Kidney epithelial cell (primary cell): ENCODE measurements at regions not wholly inside any gene's neighbourhood (a gene's known extent, or its start where the extent isn't known, plus 50 kb on each side); places are given as distances from the start of the nearest gene placed in this dataset.
A peak's percentile ranks its signal among the peaks of the same experiment; 100 is the strongest.

Experiments used
- DNase-seq: peaks from one replicate; pipeline ENCODE4 v3.0.0-alpha.2; 2010; ENCODE audit warnings: low read depth
- H3K27me3 ChIP-seq: 2 replicates; pipeline ENCODE4 v1.6.0; 2011; ENCODE audit warnings: low read length; ENCODE audit not compliant: control insufficient read depth, insufficient read depth
- H3K36me3 ChIP-seq: 2 replicates; pipeline ENCODE4 v1.5.1; 2011; ENCODE audit warnings: low read length; ENCODE audit not compliant: control insufficient read depth, insufficient read depth
- H3K4me3 ChIP-seq: 2 replicates; pipeline ENCODE4 v1.5.1; 2011; ENCODE audit warnings: low read depth, mild to moderate bottlenecking, control low read depth, low read length
- TF ChIP-seq, protein P1 (sequence below): IDR thresholded peaks from 2 replicates; pipeline ENCODE4 v1.5.1; 2011; ENCODE audit warnings: mild to moderate bottlenecking, moderate library complexity, low read length, control low read depth, inconsistent platforms; ENCODE audit not compliant: insufficient read depth, poor library complexity, severe bottlenecking

DNA sequence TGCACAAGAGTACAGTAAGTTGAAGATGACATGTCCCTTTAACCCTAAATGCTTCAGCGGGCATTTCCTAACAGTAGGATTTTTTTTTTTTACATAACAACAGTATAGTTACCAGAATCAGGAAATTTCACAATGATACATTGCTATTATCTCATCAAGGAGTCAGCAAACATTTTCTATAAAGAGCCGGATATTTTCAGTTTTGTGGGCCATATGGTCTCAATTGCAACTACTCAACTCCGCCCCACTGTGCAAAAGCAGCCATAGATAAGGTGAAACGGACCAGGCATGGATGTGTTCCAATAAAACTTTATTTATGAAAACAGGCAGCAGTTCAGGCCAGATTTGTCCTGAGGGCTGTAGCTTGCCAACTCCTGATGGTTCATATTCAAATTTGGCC lies 130.6 kb downstream of the SMAD6 start:
- no peak for DNase-seq
- Histone ChIP-seq H3K4me3 (no peak overlapping the region), H3K36me3 (no peaks in the 10 kb centered on the region), H3K27me3 (no peaks in the 10 kb centered on the region)
- TF ChIP-seq, protein P1, sequence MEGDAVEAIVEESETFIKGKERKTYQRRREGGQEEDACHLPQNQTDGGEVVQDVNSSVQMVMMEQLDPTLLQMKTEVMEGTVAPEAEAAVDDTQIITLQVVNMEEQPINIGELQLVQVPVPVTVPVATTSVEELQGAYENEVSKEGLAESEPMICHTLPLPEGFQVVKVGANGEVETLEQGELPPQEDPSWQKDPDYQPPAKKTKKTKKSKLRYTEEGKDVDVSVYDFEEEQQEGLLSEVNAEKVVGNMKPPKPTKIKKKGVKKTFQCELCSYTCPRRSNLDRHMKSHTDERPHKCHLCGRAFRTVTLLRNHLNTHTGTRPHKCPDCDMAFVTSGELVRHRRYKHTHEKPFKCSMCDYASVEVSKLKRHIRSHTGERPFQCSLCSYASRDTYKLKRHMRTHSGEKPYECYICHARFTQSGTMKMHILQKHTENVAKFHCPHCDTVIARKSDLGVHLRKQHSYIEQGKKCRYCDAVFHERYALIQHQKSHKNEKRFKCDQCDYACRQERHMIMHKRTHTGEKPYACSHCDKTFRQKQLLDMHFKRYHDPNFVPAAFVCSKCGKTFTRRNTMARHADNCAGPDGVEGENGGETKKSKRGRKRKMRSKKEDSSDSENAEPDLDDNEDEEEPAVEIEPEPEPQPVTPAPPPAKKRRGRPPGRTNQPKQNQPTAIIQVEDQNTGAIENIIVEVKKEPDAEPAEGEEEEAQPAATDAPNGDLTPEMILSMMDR = no peak

- Histone ChIP-seq H3K36me3 (no peaks in the 10 kb centered on the region), H3K27me3 (no peaks in the 10 kb centered on the region), H3K4me3 (no peak overlapping the region)
- TF ChIP-seq, protein P1 = no peak
- DNase-seq = no peak
These were observed 131.3 kb downstream of the SMAD6 start for GRCh38 chr15:66833371-66833770.

GRCh38 chr15:66833803-66834202 lies 131.8 kb downstream of the SMAD6 start:
- TF ChIP-seq, protein P1 = no peak
- H3K4me3 ChIP-seq = no peak overlapping the region
- H3K27me3 ChIP-seq = no peaks in the 10 kb centered on the region
- DNase-seq = no peak
- no peaks in the 10 kb centered on the region for H3K36me3 ChIP-seq

GRCh38 chr15:66834881-66835878 lies 133.1 kb downstream of the SMAD6 start:
- DNase-seq = peak; percentile 35
- TF ChIP-seq, protein P1 = no peak
- Histone ChIP-seq H3K4me3 (no peak overlapping the region), H3K27me3 (no peaks in the 10 kb centered on the region), H3K36me3 (no peaks in the 10 kb centered on the region)

DNA sequence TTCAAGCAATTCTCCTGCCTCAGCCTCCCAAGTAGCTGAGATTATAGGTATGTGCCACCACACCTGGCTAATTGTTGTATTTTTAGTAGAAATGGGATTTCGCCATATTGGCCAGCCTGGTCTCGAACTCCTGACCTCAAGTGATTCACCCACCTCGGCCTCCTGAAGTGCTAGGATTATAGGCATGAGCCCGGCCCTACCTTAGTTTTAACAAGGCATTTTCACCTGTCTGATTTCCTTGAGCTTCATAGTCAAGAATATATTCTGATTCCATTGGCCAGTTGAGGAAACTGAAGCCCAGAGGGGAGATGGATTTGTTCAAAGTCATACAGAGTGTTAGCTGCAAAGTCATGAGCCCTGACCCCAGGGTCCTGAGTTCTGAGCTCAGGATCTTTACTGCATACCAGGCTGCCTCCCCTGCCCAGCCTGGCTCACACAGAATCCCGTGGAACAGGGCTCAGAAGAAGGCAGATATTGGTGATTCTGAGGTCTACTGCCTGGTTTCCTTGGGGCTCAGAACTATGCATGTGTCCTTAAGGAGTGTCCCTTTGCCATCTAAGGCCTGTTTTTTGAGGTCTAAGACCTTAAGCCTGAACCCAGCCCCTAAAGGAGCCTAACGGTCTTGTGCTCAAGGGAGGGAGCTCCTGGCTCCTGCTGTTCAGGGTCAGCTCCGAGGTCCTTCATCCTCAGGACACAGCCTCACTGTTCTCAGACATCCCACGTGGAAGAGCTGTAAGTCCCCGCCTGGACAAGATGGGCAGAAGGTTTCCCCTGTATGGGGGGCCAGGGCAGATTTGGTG lies 134.4 kb downstream of the SMAD6 start:
- TF ChIP-seq, protein P1 = no peak
- Histone ChIP-seq H3K27me3 (no peaks in the 10 kb centered on the region), H3K4me3 (no peak overlapping the region), H3K36me3 (no peaks in the 10 kb centered on the region)
- DNase-seq = no peak
